SK-N-SH (cell line): ENCODE measurements at regions not wholly inside any gene's neighbourhood (a gene's known extent, or its start where the extent isn't known, plus 50 kb on each side); places are given as distances from the start of the nearest gene placed in this dataset.

Source experiments
- CTCF ChIA-PET: fragments of 300-600, 350-600 bp; formaldehyde crosslinking; extraction: SDS; loops from one replicate; lab custom pipeline; 2021; lab: Yijun Ruan, JAX
- POLR2A ChIA-PET: fragments of 350-600 bp; sonication (Branson Sonifier 250); formaldehyde crosslinking; extraction: SDS; loops from one replicate; lab custom pipeline; 2020; ENCODE audit warnings: antibody characterized with exemption, inconsistent platforms; lab: Yijun Ruan, JAX
- DNase-seq: peaks from one replicate; pipeline ENCODE4 v3.0.0; 2012
- H2AFZ ChIP-seq: fragments of 200-600 bp; sonication (generic); 2 replicates; pipeline ENCODE4 v1.8.1; 2016; ENCODE audit warnings: antibody characterized with exemption, mild to moderate bottlenecking, low read depth
- H3F3A ChIP-seq: fragments of 200-600 bp; sonication (generic); replicated peaks from 2 replicates; pipeline ENCODE3; 2016; ENCODE audit warnings: antibody characterized with exemption, mild to moderate bottlenecking; ENCODE audit not compliant: insufficient read depth
- H3K27ac ChIP-seq, 2 experiments: fragments of 200-500 bp in 1 of 2; fragments of 200-600 bp in 1 of 2; sonication (Bioruptor generic) in 1 of 2; sonication (generic), shearing (Covaris generic) in 1 of 2; 2 replicates each; pipeline versions ENCODE4 v1.5.1 to v1.6.1; 2014 to 2016; ENCODE audit warnings: low read depth in 2 of 2, inconsistent platforms in 1 of 2, low read length in 1 of 2, mild to moderate bottlenecking in 1 of 2, mixed read lengths in 1 of 2
- H3K27me3 ChIP-seq: fragments of 200-600 bp; sonication (generic), shearing (Covaris generic); 2 replicates; pipeline ENCODE4 v1.6.1; 2016; ENCODE audit warnings: mixed run types; ENCODE audit not compliant: insufficient read depth
- H3K36me3 ChIP-seq, 2 experiments: fragments of 200-500 bp in 1 of 2; fragments of 200-600 bp in 1 of 2; sonication (Bioruptor generic) in 1 of 2; sonication (generic) in 1 of 2; replicated peaks in 1 of 2; 2 replicates each; pipeline versions ENCODE3 to v1.5.1; 2014 to 2016; ENCODE audit warnings: low read length in 1 of 2, mild to moderate bottlenecking in 1 of 2; ENCODE audit not compliant: insufficient read depth in 2 of 2, control insufficient read depth in 1 of 2
- H3K4me1 ChIP-seq, 2 experiments: fragments of 200-500 bp in 1 of 2; fragments of 200-600 bp in 1 of 2; sonication (Bioruptor generic) in 1 of 2; sonication (generic), shearing (Covaris generic) in 1 of 2; 2 replicates each; pipeline versions ENCODE4 v1.5.1 to v1.6.1; 2014 to 2016; ENCODE audit warnings: low read depth in 1 of 2, low read length in 1 of 2, mixed run types in 1 of 2; ENCODE audit not compliant: insufficient read depth in 2 of 2, control insufficient read depth in 1 of 2
- H3K4me2 ChIP-seq: fragments of 200-600 bp; sonication (generic), shearing (Covaris generic); 2 replicates; pipeline ENCODE4 v1.6.1; 2017; ENCODE audit warnings: mixed run types
- H3K4me3 ChIP-seq, 2 experiments: fragments of 200-500 bp in 1 of 2; fragments of 200-600 bp in 1 of 2; sonication (Bioruptor generic) in 1 of 2; sonication (generic), shearing (Covaris generic) in 1 of 2; 2 replicates each; pipeline versions ENCODE4 v1.5.1 to v1.8.1; 2014 to 2016; ENCODE audit warnings: low read depth in 2 of 2, inconsistent platforms in 1 of 2, low read length in 1 of 2, mild to moderate bottlenecking in 1 of 2, mixed read lengths in 1 of 2, moderate library complexity in 1 of 2
- H3K79me2 ChIP-seq: fragments of 200-600 bp; sonication (generic); 2 replicates; pipeline ENCODE4 v1.8.1; 2017; ENCODE audit warnings: mild to moderate bottlenecking; ENCODE audit not compliant: insufficient read depth
- H3K9ac ChIP-seq: fragments of 200-600 bp; sonication (generic); 2 replicates; pipeline ENCODE4 v1.6.1; 2017; ENCODE audit warnings: mixed run types
- H3K9me2 ChIP-seq: fragments of 200-600 bp; sonication (generic); 2 replicates; pipeline ENCODE4 v1.6.1; 2017; ENCODE audit warnings: mixed run types
- H3K9me3 ChIP-seq: fragments of 200-600 bp; sonication (generic); 2 replicates; pipeline ENCODE4 v1.6.1; 2017; ENCODE audit warnings: mixed run types, mild to moderate bottlenecking, moderate library complexity
- H4K20me1 ChIP-seq: fragments of 200-600 bp; sonication (generic); 2 replicates; pipeline ENCODE4 v1.6.1; 2017; ENCODE audit warnings: mild to moderate bottlenecking, mixed run types; ENCODE audit not compliant: insufficient read depth
- CHD2 ChIP-seq: fragments of 150-350 bp; IDR thresholded peaks from 2 replicates; pipeline ENCODE4 v1.6.1; 2018; ENCODE audit warnings: low read length; ENCODE audit not compliant: partially characterized antibody
- ELF1 ChIP-seq: IDR thresholded peaks from 2 replicates; pipeline ENCODE4 v1.4.0; 2012
- FOXJ3 ChIP-seq: sonication (generic); formaldehyde crosslinking; IDR thresholded peaks from 2 replicates; pipeline ENCODE4 v1.5.1; 2020; ENCODE audit warnings: mild to moderate bottlenecking, missing genetic modification reagents
- FOXM1 ChIP-seq: IDR thresholded peaks from 2 replicates; pipeline ENCODE4 v1.4.0; 2012; ENCODE audit warnings: low read depth, mild to moderate bottlenecking
- GABPA ChIP-seq: IDR thresholded peaks from 2 replicates; pipeline ENCODE4 v1.4.0; 2012; ENCODE audit warnings: low read depth, mild to moderate bottlenecking
- MAX ChIP-seq: IDR thresholded peaks from 2 replicates; pipeline ENCODE4 v1.4.0; 2012; ENCODE audit warnings: low read depth
- NRF1 ChIP-seq: IDR thresholded peaks from 2 replicates; pipeline ENCODE4 v1.6.1; 2012; ENCODE audit warnings: low read depth, mild to moderate bottlenecking, low read length
- PBX3 ChIP-seq: IDR thresholded peaks from 2 replicates; pipeline ENCODE4; 2012
- POLR2AphosphoS5 ChIP-seq: IDR thresholded peaks from 2 replicates; pipeline ENCODE4 v1.6.1; 2012; ENCODE audit warnings: low read depth, low read length
- RAD21 ChIP-seq: IDR thresholded peaks from 2 replicates; pipeline ENCODE4 v1.6.1; 2012; ENCODE audit warnings: mild to moderate bottlenecking, low read length
- RXRA ChIP-seq: IDR thresholded peaks from 2 replicates; pipeline ENCODE4 v1.4.0; 2012; ENCODE audit warnings: low read depth, mild to moderate bottlenecking, borderline replicate concordance
- SMC3 ChIP-seq: IDR thresholded peaks from 2 replicates; pipeline ENCODE4 v1.6.1; 2012; ENCODE audit warnings: low read depth, low read length, improper control_type of control experiment
- TEAD4 ChIP-seq: IDR thresholded peaks from 2 replicates; pipeline ENCODE4 v1.4.0; 2012; ENCODE audit warnings: mild to moderate bottlenecking, borderline replicate concordance; ENCODE audit not compliant: insufficient read depth
- USF1 ChIP-seq: IDR thresholded peaks from 2 replicates; pipeline ENCODE4 v1.4.0; 2012; ENCODE audit warnings: low read depth, borderline replicate concordance
- WGBS: methylation state at CpG from one replicate; pipeline ENCODE4 v1.1.6; 2017; ENCODE audit warnings: low lambda C conversion rate; 5-methylcytosine and 5-hydroxymethylcytosine counted together
- TF ChIP-seq, protein P1 (sequence below): IDR thresholded peaks from 2 replicates; pipeline ENCODE4 v1.6.1; 2012; ENCODE audit warnings: mild to moderate bottlenecking, low read depth, low read length, moderate library complexity
- TF ChIP-seq, protein P2 (sequence below): fragments of 150-350 bp; IDR thresholded peaks from 2 replicates; pipeline ENCODE4 v1.6.1; 2016; ENCODE audit warnings: mild to moderate bottlenecking, low read depth, low read length
- TF ChIP-seq, protein P3 (sequence below): fragments of 150-350 bp; IDR thresholded peaks from 2 replicates; pipeline ENCODE4 v1.6.1; 2017; ENCODE audit warnings: antibody characterized with exemption, low read length, low read depth, borderline replicate concordance

DNA sequence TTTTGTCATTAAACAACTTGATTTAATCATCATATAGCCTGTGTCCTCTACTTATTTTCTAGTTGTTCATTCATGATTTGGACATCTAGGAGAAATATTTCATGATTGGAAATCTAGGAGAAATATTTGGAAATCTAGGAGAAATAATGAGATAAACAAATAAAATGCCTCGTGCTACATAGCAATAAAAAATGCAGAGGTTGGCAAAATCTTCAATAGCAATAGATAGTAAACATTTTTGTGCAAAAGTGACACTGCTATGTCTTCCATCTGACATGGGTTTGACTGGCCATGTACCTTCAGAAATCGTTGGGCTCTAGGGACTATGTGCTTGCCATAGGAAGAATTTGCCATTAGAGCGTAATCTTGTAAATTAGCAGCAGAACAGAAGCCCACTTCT is 1304.5 kb upstream of the ZEB2 start:
- no peaks in the 10 kb centered on the region for H3K9me3 ChIP-seq
- H3K4me2 ChIP-seq: no peak overlapping the region
- no peaks in the 10 kb centered on the region for H3K9me2 ChIP-seq
- POLR2A ChIA-PET: no interaction called here
- H3K9ac ChIP-seq: no peak overlapping the region
- no peaks in the 10 kb centered on the region for H4K20me1 ChIP-seq
- no peak for DNase-seq
- H2AFZ ChIP-seq: no peak overlapping the region
- H3K79me2 ChIP-seq: no peaks in the 10 kb centered on the region
- H3K36me3 ChIP-seq: no peaks in the 10 kb centered on the region
- H3F3A ChIP-seq: no peaks in the 10 kb centered on the region
- H3K4me3 ChIP-seq: no peak overlapping the region
- CTCF ChIA-PET: no interaction called here
- no peaks in the 10 kb centered on the region for H3K27me3 ChIP-seq
- no peaks in the 10 kb centered on the region for H3K4me1 ChIP-seq
- no peak overlapping the region for H3K27ac ChIP-seq
- 57% methylated on average over 3 of the region's 3 CpGs for WGBS
- TF ChIP-seq GABPA (no peak), FOXM1 (no peak), PBX3 (no peak), CHD2 (no peak), USF1 (no peak), TEAD4 (no peak), RAD21 (no peak), RXRA (no peak), NRF1 (no peak), ELF1 (no peak), SMC3 (no peak), FOXJ3 (CRISPR knock-in tag) (no peak), POLR2AphosphoS5 (no peak), MAX (no peak)
- TF ChIP-seq, protein P1, sequence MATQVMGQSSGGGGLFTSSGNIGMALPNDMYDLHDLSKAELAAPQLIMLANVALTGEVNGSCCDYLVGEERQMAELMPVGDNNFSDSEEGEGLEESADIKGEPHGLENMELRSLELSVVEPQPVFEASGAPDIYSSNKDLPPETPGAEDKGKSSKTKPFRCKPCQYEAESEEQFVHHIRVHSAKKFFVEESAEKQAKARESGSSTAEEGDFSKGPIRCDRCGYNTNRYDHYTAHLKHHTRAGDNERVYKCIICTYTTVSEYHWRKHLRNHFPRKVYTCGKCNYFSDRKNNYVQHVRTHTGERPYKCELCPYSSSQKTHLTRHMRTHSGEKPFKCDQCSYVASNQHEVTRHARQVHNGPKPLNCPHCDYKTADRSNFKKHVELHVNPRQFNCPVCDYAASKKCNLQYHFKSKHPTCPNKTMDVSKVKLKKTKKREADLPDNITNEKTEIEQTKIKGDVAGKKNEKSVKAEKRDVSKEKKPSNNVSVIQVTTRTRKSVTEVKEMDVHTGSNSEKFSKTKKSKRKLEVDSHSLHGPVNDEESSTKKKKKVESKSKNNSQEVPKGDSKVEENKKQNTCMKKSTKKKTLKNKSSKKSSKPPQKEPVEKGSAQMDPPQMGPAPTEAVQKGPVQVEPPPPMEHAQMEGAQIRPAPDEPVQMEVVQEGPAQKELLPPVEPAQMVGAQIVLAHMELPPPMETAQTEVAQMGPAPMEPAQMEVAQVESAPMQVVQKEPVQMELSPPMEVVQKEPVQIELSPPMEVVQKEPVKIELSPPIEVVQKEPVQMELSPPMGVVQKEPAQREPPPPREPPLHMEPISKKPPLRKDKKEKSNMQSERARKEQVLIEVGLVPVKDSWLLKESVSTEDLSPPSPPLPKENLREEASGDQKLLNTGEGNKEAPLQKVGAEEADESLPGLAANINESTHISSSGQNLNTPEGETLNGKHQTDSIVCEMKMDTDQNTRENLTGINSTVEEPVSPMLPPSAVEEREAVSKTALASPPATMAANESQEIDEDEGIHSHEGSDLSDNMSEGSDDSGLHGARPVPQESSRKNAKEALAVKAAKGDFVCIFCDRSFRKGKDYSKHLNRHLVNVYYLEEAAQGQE: no peak
- TF ChIP-seq, protein P2, sequence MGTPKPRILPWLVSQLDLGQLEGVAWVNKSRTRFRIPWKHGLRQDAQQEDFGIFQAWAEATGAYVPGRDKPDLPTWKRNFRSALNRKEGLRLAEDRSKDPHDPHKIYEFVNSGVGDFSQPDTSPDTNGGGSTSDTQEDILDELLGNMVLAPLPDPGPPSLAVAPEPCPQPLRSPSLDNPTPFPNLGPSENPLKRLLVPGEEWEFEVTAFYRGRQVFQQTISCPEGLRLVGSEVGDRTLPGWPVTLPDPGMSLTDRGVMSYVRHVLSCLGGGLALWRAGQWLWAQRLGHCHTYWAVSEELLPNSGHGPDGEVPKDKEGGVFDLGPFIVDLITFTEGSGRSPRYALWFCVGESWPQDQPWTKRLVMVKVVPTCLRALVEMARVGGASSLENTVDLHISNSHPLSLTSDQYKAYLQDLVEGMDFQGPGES: no peak
- TF ChIP-seq, protein P3, sequence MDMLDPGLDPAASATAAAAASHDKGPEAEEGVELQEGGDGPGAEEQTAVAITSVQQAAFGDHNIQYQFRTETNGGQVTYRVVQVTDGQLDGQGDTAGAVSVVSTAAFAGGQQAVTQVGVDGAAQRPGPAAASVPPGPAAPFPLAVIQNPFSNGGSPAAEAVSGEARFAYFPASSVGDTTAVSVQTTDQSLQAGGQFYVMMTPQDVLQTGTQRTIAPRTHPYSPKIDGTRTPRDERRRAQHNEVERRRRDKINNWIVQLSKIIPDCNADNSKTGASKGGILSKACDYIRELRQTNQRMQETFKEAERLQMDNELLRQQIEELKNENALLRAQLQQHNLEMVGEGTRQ: no peak
